ENCODE measurements at regions not wholly inside any gene's neighbourhood (a gene's known extent, or its start where the extent isn't known, plus 50 kb on each side); places are given as distances from the start of the nearest gene placed in this dataset.

DNA sequence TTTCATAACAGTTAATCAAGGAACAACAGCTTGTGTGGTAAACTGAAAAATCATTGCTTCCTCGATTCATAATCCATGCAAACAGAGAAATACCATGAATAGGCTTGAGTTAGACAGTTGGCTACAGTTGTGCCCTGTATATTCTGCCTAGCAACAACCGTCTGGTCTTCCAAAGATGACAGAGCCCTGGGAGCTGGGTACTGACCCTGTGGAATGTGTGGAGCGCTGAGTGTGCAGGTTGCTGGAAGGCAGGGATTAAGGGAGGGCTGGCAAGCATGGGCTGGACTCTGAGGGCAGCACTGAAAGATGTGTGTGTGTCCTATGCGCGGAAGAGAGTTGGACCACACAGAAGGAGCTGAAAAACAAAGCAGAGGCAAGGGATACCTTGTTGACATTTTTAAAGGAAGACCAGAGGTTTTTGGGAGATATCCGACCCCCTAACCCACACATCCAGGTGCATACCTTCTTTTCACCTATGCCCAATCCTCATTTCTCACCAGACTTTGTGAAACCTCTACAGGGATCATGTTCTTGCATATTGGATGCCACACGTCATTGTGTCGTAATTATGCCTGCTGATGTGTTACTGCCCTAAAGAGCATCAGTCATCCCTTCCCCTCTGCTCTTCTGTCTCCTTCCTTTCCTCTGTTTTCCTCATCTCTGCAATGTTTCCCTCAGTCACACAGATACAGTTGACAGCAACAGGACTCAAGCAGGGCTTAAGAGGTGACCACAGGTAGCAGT, 58.2 kb upstream of the VGLL2 start:
- intact Hi-C loops (cut with micrococcal nuclease) = no loop called here
- peak overlapping the region; percentile 26 for H3K27ac ChIP-seq (replicated peaks)
- DNase-seq = no peak
- no peaks in the 10 kb centered on the region for H3K27me3 ChIP-seq (ENCODE audit: low read depth)
- TF ChIP-seq, protein P1, sequence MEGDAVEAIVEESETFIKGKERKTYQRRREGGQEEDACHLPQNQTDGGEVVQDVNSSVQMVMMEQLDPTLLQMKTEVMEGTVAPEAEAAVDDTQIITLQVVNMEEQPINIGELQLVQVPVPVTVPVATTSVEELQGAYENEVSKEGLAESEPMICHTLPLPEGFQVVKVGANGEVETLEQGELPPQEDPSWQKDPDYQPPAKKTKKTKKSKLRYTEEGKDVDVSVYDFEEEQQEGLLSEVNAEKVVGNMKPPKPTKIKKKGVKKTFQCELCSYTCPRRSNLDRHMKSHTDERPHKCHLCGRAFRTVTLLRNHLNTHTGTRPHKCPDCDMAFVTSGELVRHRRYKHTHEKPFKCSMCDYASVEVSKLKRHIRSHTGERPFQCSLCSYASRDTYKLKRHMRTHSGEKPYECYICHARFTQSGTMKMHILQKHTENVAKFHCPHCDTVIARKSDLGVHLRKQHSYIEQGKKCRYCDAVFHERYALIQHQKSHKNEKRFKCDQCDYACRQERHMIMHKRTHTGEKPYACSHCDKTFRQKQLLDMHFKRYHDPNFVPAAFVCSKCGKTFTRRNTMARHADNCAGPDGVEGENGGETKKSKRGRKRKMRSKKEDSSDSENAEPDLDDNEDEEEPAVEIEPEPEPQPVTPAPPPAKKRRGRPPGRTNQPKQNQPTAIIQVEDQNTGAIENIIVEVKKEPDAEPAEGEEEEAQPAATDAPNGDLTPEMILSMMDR (IDR thresholded peaks at IDR 0.05; ENCODE audit: borderline replicate concordance) = no peak
- no peaks in the 10 kb centered on the region for H3K9me3 ChIP-seq (replicated peaks)
- H3K4me3 ChIP-seq = no peak overlapping the region
- H3K36me3 ChIP-seq = no peaks in the 10 kb centered on the region
- H3K4me1 ChIP-seq = peaks cover 6% of the 10 kb centered on the region

DNA sequence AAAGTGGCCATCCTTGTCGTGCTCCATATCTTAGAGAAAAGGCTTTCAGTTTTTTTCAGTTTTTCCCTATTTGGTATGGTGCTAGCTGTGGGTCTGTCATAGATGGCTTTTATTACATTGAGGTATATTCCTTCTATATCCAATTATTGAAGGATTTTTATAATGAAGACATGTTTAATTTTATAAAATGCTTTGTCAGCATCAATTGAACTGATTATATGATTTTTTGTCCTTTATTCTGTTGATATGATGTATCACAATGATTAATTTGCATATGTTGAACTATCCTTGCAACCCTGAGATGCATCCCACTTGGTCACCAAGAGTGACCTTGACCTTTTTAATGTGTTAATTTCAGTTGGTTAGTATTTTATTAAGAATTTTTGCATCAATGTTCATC, 55.1 kb upstream of the VGLL2 start:
- Histone ChIP-seq H3K4me3 (no peak overlapping the region), H3K27ac (replicated peaks) (no peak overlapping the region), H3K27me3 (ENCODE audit: low read depth) (no peaks in the 10 kb centered on the region), H3K9me3 (replicated peaks) (no peaks in the 10 kb centered on the region), H3K36me3 (no peaks in the 10 kb centered on the region), H3K4me1 (peaks cover 6% of the 10 kb centered on the region)
- DNase-seq = no peak
- intact Hi-C loops (cut with micrococcal nuclease) = no loop called here
- TF ChIP-seq, protein P1 (IDR thresholded peaks at IDR 0.05; ENCODE audit: borderline replicate concordance) = no peak

DNA sequence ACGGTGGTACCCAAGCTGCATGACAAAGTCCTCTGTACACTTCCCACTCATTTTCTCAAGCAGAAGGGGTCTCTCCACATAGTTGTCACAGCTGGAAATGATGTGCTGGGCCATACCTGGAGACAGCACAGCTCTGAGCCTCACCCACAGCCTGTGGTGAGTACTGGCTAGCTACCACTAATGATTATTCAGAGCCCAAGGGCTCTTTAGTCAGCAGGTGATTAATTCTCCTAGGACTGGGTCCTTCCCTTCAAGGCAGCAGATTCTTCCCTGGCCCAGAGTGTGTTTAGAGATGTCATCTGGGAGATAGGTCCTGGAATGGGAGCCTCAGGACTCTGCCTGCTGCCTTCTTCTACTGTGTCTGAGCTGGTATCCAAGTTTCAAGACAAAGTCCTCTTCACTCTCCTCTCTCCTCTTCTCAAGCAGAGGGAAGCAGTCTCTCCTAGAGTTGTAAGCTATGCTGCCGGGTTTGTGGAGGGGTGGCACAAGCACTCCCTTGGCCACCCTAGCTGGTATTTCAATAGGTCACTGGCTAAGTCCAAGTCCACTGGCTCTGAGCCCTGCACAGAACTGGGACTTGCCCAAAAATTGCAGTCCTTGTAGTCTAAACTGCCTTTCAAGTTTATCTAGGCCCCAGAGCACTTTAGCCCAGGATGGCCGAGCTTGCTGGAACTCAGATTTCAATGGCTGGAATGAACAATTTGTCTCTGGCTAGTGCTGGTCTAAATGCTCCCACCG, 49.8 kb upstream of the VGLL2 start:
- intact Hi-C loops (cut with micrococcal nuclease) = no loop called here
- TF ChIP-seq, protein P1 (IDR thresholded peaks at IDR 0.05; ENCODE audit: borderline replicate concordance) = no peak
- H3K4me1 ChIP-seq = no peaks in the 10 kb centered on the region
- no peak for DNase-seq
- H3K9me3 ChIP-seq (replicated peaks) = no peaks in the 10 kb centered on the region
- no peaks in the 10 kb centered on the region for H3K36me3 ChIP-seq
- no peaks in the 10 kb centered on the region for H3K27me3 ChIP-seq (ENCODE audit: low read depth)
- no peak overlapping the region for H3K4me3 ChIP-seq
- H3K27ac ChIP-seq (replicated peaks) = no peak overlapping the region

All from left ventricle myocardium inferior (tissue), 1 donor.